SK-N-SH treated with all-trans-retinoic acid at 6 μM for 48 hours (cell line): ENCODE measurements at regions not wholly inside any gene's neighbourhood (a gene's known extent, or its start where the extent isn't known, plus 50 kb on each side); places are given as distances from the start of the nearest gene placed in this dataset.

Experiments
- ZFP30 ChIP-seq: fragments of 450-650 bp; formaldehyde crosslinking; IDR thresholded peaks from 2 replicates; pipeline ENCODE4 v1.5.0; 2022; ENCODE audit warnings: mild to moderate bottlenecking, moderate library complexity
- ZNF565 ChIP-seq: fragments of 450-650 bp; formaldehyde crosslinking; conservative IDR thresholded peaks from 2 replicates; pipeline ENCODE4 v1.5.0; 2020; ENCODE audit warnings: low read depth, mild to moderate bottlenecking, moderate library complexity

DNA sequence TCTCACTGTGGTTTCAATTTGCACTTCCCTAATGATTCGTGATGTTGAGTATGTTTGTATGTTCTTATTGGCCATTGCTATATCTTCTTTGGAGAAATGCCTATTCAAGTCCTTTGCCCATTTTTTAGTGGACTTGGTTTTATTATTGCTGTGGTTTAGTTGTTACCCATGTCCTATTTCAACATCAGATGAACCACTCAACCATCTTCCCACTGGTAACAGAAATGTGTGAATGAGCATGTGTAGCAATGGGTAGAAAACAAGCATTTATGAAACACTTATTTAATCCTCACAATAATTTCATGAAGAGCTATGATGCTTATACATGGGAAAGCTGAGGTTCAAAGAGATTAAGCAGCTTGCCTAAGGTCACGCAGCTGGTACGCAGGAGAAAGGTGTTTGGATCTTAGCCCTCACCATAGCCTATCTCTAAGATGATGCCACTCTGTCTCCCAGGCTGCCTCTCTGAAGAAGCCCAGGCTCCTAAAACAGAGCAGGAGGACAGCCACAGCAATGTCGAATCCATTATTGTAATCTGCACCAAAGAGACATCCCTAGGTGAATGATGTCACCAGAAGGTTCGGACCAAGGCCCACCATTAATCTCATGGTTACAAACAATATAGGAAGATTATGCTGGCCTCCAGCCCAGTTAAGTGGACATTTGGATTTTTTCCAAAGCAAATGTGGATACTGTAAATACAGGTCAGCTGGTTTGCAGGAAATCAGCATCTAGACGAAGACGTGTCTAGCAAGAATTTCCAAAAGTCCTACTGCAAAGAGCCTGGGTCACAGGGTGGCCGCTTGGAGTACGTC lies 447.6 kb upstream of the ZMIZ1 start:
- TF ChIP-seq ZFP30 (CRISPR knock-in tag) (0 out of 2 replicates have a peak, but pooled peaks have one; percentile 5), ZNF565 (CRISPR knock-in tag) (peak; percentile 70; the same call in 1 of the 2 replicates)
